ENCODE measurements at regions not wholly inside any gene's neighbourhood (a gene's known extent, or its start where the extent isn't known, plus 50 kb on each side); places are given as distances from the start of the nearest gene placed in this dataset.

DNA sequence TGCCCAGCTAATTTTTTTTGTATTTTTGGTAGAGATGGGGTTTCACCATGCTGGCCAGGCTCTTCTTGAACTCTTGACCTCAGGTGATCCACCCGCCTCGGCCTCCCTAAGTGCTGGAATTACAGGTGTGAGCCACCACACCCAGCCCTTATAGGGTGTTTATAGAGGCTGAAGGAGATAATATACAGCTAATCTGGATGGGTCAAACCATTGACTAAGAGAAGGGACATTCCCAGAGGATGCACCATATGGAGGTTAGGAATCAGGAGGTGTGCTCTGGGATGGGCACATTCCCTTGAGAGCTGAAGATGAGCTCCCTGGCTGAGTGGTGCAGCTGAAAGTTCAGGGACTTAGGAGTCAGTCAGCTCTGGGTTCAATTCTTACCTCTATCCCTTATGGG, 68.3 kb upstream of the SHISA3 start:
- TF ChIP-seq, protein P1, sequence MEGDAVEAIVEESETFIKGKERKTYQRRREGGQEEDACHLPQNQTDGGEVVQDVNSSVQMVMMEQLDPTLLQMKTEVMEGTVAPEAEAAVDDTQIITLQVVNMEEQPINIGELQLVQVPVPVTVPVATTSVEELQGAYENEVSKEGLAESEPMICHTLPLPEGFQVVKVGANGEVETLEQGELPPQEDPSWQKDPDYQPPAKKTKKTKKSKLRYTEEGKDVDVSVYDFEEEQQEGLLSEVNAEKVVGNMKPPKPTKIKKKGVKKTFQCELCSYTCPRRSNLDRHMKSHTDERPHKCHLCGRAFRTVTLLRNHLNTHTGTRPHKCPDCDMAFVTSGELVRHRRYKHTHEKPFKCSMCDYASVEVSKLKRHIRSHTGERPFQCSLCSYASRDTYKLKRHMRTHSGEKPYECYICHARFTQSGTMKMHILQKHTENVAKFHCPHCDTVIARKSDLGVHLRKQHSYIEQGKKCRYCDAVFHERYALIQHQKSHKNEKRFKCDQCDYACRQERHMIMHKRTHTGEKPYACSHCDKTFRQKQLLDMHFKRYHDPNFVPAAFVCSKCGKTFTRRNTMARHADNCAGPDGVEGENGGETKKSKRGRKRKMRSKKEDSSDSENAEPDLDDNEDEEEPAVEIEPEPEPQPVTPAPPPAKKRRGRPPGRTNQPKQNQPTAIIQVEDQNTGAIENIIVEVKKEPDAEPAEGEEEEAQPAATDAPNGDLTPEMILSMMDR (IDR thresholded peaks at IDR 0.05) = no peak
- TF ChIP-seq POLR2A (IDR thresholded peaks at IDR 0.05) = no peak

Measured in esophagus squamous epithelium (tissue), 4 donors.